ENCODE measurements at regions not wholly inside any gene's neighbourhood (a gene's known extent, or its start where the extent isn't known, plus 50 kb on each side); places are given as distances from the start of the nearest gene placed in this dataset.

- DNase-seq (ENCODE audit: low spot score) (no peak), ATAC-seq (ENCODE audit: low read depth) (no peak)
- Histone ChIP-seq H3K27ac (ENCODE audit: poor library complexity, severe bottlenecking) (peak overlapping the region; percentile 98), H3K9me3 (ENCODE audit: severe bottlenecking) (no peaks in the 10 kb centered on the region), H3K4me3 (ENCODE audit: severe bottlenecking) (no peak overlapping the region), H3K4me1 (ENCODE audit: insufficient read depth, poor library complexity, severe bottlenecking) (peaks cover 62% of the 10 kb centered on the region), H3K27me3 (ENCODE audit: insufficient read depth, poor library complexity, severe bottlenecking) (no peaks in the 10 kb centered on the region), H3K36me3 (ENCODE audit: low read depth) (no peaks in the 10 kb centered on the region)
- no peak for TF ChIP-seq CTCF (IDR thresholded peaks at IDR 0.05; ENCODE audit: poor library complexity, severe bottlenecking)
These were observed 301.4 kb downstream of the CDCA7 start for GRCh38 chr2:173656086-173656485.

DNA sequence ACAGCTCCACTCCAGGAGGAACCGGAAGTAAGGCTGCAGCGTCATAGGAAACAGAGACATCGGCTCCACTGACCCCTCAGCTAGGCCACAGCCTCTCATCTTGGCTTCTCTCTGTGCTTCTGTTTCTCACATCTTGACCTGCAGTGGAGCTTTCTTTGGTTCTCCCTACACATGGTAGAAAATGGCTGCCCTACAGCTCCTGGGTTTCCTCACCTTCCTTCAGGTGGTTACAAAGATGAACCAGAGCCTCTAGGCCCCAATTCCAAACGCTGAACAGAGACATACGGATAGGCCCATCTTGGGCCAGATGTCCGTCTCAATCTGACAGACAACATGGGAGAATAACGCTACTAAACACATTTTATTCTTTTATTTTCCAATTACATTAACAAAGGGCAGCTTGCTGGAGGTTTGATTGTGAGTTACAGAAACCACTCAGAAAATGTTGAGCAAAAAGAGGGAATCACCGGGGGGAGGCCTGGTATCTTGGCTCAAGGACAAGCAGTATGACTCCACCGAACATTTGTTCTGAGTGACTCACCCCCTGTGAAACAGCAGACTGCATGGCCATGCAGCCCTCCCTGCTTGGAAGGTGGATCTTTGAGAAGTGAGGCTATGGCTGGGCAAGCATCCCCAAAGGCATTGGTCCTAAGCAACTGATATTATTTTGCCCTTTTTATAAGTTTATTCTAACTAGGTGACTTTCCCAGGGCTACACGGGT, 303.5 kb downstream of the CDCA7 start:
- Histone ChIP-seq H3K4me3 (ENCODE audit: severe bottlenecking) (no peak overlapping the region), H3K27me3 (ENCODE audit: insufficient read depth, poor library complexity, severe bottlenecking) (no peaks in the 10 kb centered on the region), H3K27ac (ENCODE audit: poor library complexity, severe bottlenecking) (peak overlapping the region; percentile 98), H3K9me3 (ENCODE audit: severe bottlenecking) (no peaks in the 10 kb centered on the region), H3K36me3 (ENCODE audit: low read depth) (no peaks in the 10 kb centered on the region), H3K4me1 (ENCODE audit: insufficient read depth, poor library complexity, severe bottlenecking) (peaks cover 46% of the 10 kb centered on the region)
- TF ChIP-seq CTCF (IDR thresholded peaks at IDR 0.05; ENCODE audit: poor library complexity, severe bottlenecking), result no peak
- peak; percentile 97 for ATAC-seq (ENCODE audit: low read depth)
- DNase-seq (ENCODE audit: low spot score), result peak; percentile 87

GRCh38 chr2:173658946-173659371, 304.3 kb downstream of the CDCA7 start:
- DNase-seq (ENCODE audit: low spot score) (no peak), ATAC-seq (ENCODE audit: low read depth) (peak; percentile 57)
- Histone ChIP-seq H3K4me3 (ENCODE audit: severe bottlenecking) (no peak overlapping the region), H3K9me3 (ENCODE audit: severe bottlenecking) (no peaks in the 10 kb centered on the region), H3K36me3 (ENCODE audit: low read depth) (no peaks in the 10 kb centered on the region), H3K27ac (ENCODE audit: poor library complexity, severe bottlenecking) (peak overlapping the region; percentile 98), H3K27me3 (ENCODE audit: insufficient read depth, poor library complexity, severe bottlenecking) (no peaks in the 10 kb centered on the region), H3K4me1 (ENCODE audit: insufficient read depth, poor library complexity, severe bottlenecking) (peaks cover 38% of the 10 kb centered on the region)
- no peak for TF ChIP-seq CTCF (IDR thresholded peaks at IDR 0.05; ENCODE audit: poor library complexity, severe bottlenecking)

DNA sequence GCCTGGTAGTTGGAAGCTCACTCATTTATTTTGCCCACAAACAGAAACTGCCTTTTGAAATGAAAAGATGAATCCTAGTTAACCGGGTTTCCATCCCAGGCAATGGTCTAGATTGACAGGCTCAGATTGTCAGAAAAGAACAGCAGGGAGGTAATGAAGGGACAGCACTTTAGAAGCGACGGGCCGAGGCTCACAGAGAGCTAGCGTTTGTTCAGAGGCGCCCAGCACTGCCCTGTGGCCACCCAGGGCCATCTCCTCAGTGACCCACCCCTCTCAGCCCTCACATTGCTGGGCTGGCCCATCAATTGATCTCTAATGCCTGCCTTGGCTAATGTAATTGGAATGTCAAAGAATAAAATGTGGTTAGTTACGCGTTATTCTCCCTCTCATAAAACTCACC, 304.8 kb downstream of the CDCA7 start:
- TF ChIP-seq CTCF (IDR thresholded peaks at IDR 0.05; ENCODE audit: poor library complexity, severe bottlenecking), result no peak
- Histone ChIP-seq H3K36me3 (ENCODE audit: low read depth) (no peaks in the 10 kb centered on the region), H3K27ac (ENCODE audit: poor library complexity, severe bottlenecking) (peak overlapping the region; percentile 98), H3K4me1 (ENCODE audit: insufficient read depth, poor library complexity, severe bottlenecking) (peaks cover 32% of the 10 kb centered on the region), H3K4me3 (ENCODE audit: severe bottlenecking) (no peak overlapping the region), H3K27me3 (ENCODE audit: insufficient read depth, poor library complexity, severe bottlenecking) (no peaks in the 10 kb centered on the region), H3K9me3 (ENCODE audit: severe bottlenecking) (no peaks in the 10 kb centered on the region)
- DNase-seq (ENCODE audit: low spot score) (no peak), ATAC-seq (ENCODE audit: low read depth) (no peak)

DNA sequence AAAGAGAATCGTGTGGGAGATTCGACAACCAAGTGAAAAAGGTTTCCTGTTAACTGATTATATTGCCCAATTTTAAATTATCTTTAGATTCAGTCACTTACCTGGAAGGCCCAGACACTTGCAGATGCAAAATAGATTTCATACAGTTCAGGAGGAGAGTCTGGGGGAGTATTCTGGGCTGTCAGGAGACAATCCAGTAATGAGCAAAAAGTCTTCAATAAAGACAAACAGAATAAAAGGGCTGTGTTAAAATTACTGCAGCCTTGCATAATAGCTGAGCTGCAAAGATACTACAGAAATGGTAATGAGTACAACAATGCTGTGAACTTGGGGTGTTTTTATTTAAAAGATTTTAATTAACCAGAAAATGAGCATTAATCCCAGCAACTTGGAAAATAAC, 303.6 kb downstream of the SP3 start:
- DNase-seq (ENCODE audit: low spot score) (no peak), ATAC-seq (ENCODE audit: low read depth) (no peak)
- no peaks in the 10 kb centered on the region for H3K27me3 ChIP-seq (ENCODE audit: insufficient read depth, poor library complexity, severe bottlenecking)
- peaks cover 21% of the 10 kb centered on the region for H3K4me1 ChIP-seq (ENCODE audit: insufficient read depth, poor library complexity, severe bottlenecking)
- H3K4me3 ChIP-seq (ENCODE audit: severe bottlenecking), result no peak overlapping the region
- H3K27ac ChIP-seq (ENCODE audit: poor library complexity, severe bottlenecking), result no peak overlapping the region
- TF ChIP-seq CTCF (IDR thresholded peaks at IDR 0.05; ENCODE audit: poor library complexity, severe bottlenecking), result no peak
- no peaks in the 10 kb centered on the region for H3K36me3 ChIP-seq (ENCODE audit: low read depth)
- no peaks in the 10 kb centered on the region for H3K9me3 ChIP-seq (ENCODE audit: severe bottlenecking)
